Gastroesophageal sphincter (tissue), 3 donors: ENCODE measurements at regions not wholly inside any gene's neighbourhood (a gene's known extent, or its start where the extent isn't known, plus 50 kb on each side); places are given as distances from the start of the nearest gene placed in this dataset.

Experiments used
- CTCF ChIP-seq, 4 experiments: fragments of 200-600 bp in 2 of 4; fragments of 450-650 bp in 2 of 4; sonication (generic) in 1 of 4; IDR thresholded peaks; one replicate each; pipeline ENCODE4 v1.5.1; 2017 to 2019; ENCODE audit warnings: antibody characterized with exemption in 4 of 4, mild to moderate bottlenecking in 2 of 4, moderate library complexity in 2 of 4
- POLR2A ChIP-seq, 2 donors: fragments of 450-650 bp; IDR thresholded peaks; one replicate each; pipeline ENCODE4 v1.6.1; 2017; ENCODE audit warnings: antibody characterized with exemption in 2 of 2, mild to moderate bottlenecking in 2 of 2, moderate library complexity in 1 of 2

- no peak for TF ChIP-seq CTCF (IDR thresholded peaks at IDR 0.05)
- no peak for TF ChIP-seq POLR2A (IDR thresholded peaks at IDR 0.05)
These were observed 450.0 kb downstream of the RPS24 start for GRCh38 chr10:78483641-78484040.
